ENCODE measurements at regions not wholly inside any gene's neighbourhood (a gene's known extent, or its start where the extent isn't known, plus 50 kb on each side); places are given as distances from the start of the nearest gene placed in this dataset.

DNA sequence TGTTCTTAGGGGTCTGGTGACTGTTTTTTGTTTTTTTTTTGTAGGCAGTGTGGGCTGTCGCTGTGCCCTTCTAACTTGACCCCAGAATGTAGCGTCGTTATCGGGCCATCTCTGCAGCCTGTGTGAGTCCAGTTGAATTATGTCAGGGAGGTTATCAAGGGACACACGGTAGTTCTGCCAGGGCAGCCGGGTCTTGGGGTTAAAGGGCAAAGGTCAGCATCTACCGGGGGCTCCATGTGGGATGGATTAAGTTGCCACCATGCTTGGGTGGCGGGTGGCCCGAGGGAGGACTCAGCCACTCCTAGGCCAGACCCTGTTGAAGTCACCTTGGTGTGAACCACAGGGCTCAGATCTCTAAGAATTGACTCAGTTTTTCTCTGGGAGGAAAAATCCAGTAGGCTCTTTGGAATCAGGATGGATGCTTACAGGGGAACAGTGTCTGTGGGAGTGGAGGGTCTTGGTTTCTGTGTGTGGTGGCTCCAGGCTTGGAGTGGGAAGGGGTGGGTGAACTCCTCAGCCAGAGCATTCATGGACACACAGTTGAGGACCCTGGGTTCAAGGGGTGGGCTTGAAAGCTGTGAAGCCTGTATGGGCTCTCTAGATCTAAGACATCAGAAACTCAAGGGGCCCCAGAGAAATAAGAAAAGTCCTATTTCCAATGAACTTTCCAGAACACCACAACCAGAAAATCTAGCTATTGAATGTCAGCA lies 191.7 kb downstream of the IRF8 start:
- no peak for DNase-seq (ENCODE audit: low read depth in 1 of 2, low spot score in 1 of 2)
- no peak for TF ChIP-seq JUND (IDR thresholded peaks at IDR 0.05; ENCODE audit: low read depth)
- in situ Hi-C loops (cut with HindIII; ENCODE audit: low pct_unique_long_range_greater_than_20kb, low sequenced_read_pairs), result no loop called here

- no peak for TF ChIP-seq JUND (IDR thresholded peaks at IDR 0.05; ENCODE audit: low read depth)
- in situ Hi-C loops (cut with HindIII; ENCODE audit: low pct_unique_long_range_greater_than_20kb, low sequenced_read_pairs), result no loop called here
Measured at GRCh38 chr16:86091976-86092375, 193.0 kb downstream of the IRF8 start.

DNA sequence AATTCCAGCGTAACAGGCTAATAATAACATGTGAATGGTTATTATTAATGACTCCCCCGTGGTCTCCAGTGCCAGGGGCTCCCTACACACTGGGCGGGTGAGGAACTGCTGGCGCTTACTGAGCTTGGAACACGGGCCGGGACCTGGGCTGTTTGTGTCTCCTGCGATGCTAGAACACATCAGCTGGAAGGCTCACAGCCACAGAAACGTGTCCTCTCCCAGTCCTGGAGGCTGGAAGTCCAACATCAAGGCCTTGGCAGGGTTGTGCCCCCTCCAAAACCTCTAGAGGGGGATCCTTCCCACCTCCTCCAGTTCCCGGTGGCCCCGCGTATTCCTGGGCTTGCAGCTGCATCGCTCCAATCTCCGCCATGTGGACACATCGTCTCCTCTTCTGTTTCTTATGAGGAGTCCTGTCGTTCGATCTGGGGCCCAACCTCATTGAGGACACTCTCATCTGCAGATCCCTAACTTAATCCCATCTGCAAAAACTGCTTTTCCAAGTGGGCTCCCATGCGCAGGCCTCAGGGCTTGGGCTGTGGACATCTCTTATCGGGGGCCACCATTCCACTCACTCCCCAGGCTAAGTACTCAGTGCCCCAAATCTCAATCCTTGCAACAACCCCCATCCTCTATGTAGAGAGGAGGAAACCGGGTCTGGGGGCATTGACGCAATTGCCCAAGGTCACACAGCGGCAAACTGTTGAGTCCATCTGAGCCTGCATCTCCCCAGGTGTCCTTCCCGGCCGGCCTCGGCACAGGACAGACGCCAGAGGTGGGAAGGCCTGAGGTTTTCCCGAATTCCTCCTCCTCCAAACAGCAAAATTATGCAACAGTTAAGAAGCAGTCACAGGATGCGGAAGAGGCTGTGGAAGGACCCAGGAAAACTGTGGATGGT lies 193.9 kb downstream of the IRF8 start:
- TF ChIP-seq JUND (IDR thresholded peaks at IDR 0.05; ENCODE audit: low read depth), result no peak

More at GRCh38 chr16:86091976-86092375, 193.0 kb downstream of the IRF8 start:
- DNase-seq (ENCODE audit: low read depth in 1 of 2, low spot score in 1 of 2), result no peak

DNA sequence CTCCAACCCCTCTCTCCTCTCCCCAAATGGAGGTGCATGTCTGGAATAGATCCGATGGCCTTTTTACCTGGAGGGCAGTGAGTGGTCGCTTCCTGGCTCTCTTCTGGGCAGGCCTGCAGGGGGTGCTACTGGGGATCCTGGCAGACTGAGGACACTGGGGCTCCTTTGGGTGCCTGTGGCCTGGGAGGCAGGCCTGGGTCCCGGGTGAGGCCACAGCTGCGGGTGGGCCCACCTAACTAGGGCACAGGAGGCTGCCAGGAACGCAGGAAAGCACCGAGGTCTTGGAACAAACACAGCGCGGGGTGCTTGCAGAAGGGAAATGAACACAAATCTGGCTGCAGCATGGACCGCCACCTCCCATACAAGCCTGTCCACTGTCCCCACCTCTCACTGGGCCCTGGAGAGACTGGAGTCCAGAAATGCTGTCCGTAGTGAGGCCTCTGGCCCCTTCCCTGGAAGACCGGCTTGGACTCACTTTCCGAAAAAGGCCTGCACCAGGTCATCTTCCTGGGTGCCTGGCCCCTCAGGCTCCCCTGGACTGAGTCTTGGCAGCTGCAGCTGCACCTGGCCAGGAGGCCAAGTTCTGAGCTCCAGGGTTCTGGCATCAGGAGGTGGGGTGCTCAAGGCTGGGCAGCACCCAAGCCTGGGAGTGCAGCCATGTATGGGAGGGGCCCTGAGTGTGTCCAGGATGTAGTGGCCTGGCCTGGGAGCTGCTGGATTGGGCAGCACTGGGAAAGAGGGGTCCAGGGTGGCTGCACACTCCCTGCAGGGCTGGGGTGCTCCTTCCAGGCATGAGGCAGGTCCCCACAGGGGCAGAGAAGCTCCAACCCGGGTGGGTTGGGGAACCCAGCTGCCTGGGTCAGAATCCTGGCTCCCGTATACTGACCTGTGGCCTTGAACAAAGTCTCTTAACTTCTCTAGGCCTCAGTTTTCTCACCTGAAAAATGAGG lies 195.1 kb downstream of the IRF8 start:
- no peak for DNase-seq (ENCODE audit: low read depth in 1 of 2, low spot score in 1 of 2)
- TF ChIP-seq JUND (IDR thresholded peaks at IDR 0.05; ENCODE audit: low read depth), result no peak
- in situ Hi-C loops (cut with HindIII; ENCODE audit: low pct_unique_long_range_greater_than_20kb, low sequenced_read_pairs), result no loop called here

More for the DNA sequence above, 193.9 kb downstream of the IRF8 start:
- in situ Hi-C loops (cut with HindIII; ENCODE audit: low pct_unique_long_range_greater_than_20kb, low sequenced_read_pairs), result no loop called here
- no peak for DNase-seq (ENCODE audit: low read depth in 1 of 2, low spot score in 1 of 2)

- no peak for DNase-seq (ENCODE audit: low read depth in 1 of 2, low spot score in 1 of 2)
- in situ Hi-C loops (cut with HindIII; ENCODE audit: low pct_unique_long_range_greater_than_20kb, low sequenced_read_pairs), result no loop called here
- TF ChIP-seq JUND (IDR thresholded peaks at IDR 0.05; ENCODE audit: low read depth), result no peak
Measured at GRCh38 chr16:86095131-86095752, 196.3 kb downstream of the IRF8 start.

DNA sequence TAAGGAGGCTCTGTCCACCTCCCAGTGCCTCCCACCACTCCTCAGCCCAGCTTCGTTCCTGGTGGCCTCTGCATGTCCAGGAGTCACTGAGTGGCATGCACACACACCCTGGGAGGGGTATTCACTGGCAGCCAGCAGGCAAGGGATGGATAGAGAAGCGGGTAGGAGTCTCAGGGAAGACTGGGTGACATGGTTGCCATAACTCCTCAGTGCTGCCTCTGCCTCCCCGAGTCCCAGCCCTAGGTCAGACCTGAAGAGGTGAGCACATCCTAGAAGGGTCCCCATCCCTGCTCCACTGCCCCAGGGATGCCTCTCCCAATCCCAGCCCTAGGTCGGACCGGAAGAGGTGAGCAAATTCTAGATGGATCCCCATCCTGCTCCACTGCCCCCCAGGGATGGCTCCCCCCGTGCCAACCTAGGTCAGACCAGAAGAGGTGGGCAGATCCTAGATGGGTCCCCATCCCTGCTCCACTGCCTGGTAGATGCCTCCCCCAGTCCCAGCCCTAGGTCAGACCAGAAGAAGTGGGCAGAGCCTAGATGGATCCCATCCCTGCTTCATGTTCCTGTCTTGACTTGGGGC lies 197.0 kb downstream of the IRF8 start:
- no peak for TF ChIP-seq JUND (IDR thresholded peaks at IDR 0.05; ENCODE audit: low read depth)
- DNase-seq (ENCODE audit: low read depth in 1 of 2, low spot score in 1 of 2), result no peak
- in situ Hi-C loops (cut with HindIII; ENCODE audit: low pct_unique_long_range_greater_than_20kb, low sequenced_read_pairs), result no loop called here

- no peak for TF ChIP-seq JUND (IDR thresholded peaks at IDR 0.05; ENCODE audit: low read depth)
- in situ Hi-C loops (cut with HindIII; ENCODE audit: low pct_unique_long_range_greater_than_20kb, low sequenced_read_pairs), result no loop called here
- DNase-seq (ENCODE audit: low read depth in 1 of 2, low spot score in 1 of 2), result no peak
Measured at GRCh38 chr16:86096850-86097249, 197.9 kb downstream of the IRF8 start.

- in situ Hi-C loops (cut with HindIII; ENCODE audit: low pct_unique_long_range_greater_than_20kb, low sequenced_read_pairs), result no loop called here
- TF ChIP-seq JUND (IDR thresholded peaks at IDR 0.05; ENCODE audit: low read depth), result no peak
- DNase-seq (ENCODE audit: low read depth in 1 of 2, low spot score in 1 of 2), result no peak
Measured at GRCh38 chr16:86099326-86099725, 200.4 kb downstream of the IRF8 start.

DNA sequence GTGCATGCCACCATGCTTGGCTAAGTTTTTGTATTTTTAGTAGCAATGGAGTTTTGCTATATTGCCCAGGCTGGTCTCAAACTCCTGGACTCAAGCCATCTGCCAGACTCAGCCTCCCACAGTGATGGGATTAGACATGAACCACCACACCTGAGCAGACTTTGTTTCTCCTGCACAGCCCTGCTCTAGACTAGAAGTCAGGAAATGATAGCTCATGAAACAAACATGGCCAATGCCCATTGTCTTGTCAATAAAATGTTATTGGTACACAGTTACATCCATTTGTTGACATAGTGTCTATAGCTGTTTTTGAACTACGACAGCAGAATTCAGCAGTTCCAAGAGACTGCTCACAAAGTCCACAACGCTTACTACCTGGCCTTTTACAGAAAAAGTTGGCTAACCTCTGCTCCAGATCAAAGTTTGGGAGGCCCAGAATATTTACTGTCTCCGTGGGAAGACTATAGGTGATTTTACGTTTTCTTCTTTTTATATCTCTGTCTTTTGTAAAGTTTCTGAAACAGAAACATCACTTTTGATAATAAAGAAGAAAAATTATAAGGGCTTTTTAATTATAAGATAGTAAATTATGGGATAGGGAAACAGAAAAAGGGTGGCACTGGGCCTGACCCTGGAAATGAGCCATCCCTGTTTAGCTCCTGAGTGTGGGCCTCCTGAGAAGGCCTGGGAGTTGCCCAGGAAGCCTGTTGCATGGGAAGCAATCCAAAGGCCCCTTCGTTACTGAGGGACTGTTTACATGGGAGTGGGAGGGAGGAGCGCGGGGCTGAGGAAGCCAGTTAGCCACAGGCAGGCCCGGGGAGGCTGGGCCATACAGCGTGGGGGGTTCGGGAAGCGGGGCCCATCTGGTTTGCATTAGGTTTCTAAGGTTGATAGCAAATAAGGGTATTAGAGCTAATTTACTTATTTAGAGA lies 201.5 kb downstream of the IRF8 start:
- no peak for TF ChIP-seq JUND (IDR thresholded peaks at IDR 0.05; ENCODE audit: low read depth)
- in situ Hi-C loops (cut with HindIII; ENCODE audit: low pct_unique_long_range_greater_than_20kb, low sequenced_read_pairs), result no loop called here
- DNase-seq (ENCODE audit: low read depth in 1 of 2, low spot score in 1 of 2), result no peak

DNA sequence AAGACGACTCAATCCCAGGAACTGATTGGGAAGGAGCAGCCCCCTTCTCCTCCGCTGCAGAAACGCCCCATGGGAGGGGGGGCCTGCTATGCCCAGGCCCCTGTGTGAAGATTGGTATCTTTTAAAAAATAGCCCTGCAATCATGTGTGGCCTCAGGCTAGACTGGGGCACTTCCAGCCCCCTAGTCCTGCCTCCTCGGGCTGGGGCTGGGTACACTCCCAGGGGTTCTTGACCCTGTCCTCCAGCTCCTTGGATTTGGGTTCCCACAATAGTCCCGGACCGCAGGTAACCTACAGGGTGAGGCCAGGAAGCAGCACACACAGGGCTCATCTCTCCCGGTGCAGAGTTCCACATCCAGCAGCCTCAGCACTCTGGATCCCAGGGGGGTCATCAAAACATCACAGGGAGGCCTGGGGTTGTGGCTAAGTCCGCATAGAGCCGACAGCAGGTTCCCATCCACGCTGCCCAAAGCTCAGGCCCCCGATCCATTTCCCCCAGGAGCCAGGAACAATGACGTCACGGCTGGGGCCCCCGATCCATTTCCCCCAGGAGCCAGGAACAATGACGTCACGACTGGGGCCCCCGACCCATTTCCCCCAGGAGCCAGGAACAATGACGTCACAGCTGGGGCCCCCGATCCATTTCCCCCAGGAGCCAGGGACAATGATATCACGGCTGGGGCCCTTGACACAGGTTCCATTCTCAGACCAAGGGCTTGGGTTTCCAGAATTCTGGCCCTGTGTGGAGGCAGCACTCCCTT lies 202.4 kb downstream of the IRF8 start:
- no peak for DNase-seq (ENCODE audit: low read depth in 1 of 2, low spot score in 1 of 2)
- in situ Hi-C loops (cut with HindIII; ENCODE audit: low pct_unique_long_range_greater_than_20kb, low sequenced_read_pairs), result no loop called here
- no peak for TF ChIP-seq JUND (IDR thresholded peaks at IDR 0.05; ENCODE audit: low read depth)
